NCI-H1092 (cell line): ENCODE measurements at regions not wholly inside any gene's neighbourhood (a gene's known extent, or its start where the extent isn't known, plus 50 kb on each side); places are given as distances from the start of the nearest gene placed in this dataset.
"Not testable (repeated sequence)": the region's sequence is repeated elsewhere in the genome, so short reads cannot be mapped to it uniquely, and the experiment has no call there.

Experiments
- DNase-seq: peaks from one replicate; lab custom pipeline; 2025; lab: John Stamatoyannopoulos, UW

GRCh38 chr3:94331831-94332230 is 269.0 kb downstream of the NSUN3 start:
- no peak for DNase-seq

GRCh38 chr3:94336046-94336753 is 273.3 kb downstream of the NSUN3 start:
- DNase-seq: no peak

DNA sequence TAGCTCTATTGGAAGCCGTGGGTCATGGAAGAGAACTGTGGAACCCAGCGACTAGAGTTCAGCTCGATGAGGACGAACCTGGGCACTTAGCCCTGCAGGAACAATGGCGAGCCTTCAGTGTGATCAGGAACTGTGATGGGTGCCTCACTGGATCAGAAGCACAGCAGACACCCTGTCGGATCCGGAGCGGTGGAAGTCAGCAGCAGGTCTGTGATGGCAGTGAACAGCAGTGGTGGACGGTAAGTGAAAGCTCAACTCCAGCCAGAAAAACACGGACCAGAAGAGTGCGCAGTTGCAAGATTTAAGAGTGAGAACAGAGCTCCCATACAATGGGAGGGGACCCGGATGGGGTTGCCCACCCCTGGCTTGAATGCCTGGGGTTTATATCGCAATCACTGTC is 282.2 kb downstream of the NSUN3 start:
- DNase-seq: no peak

DNA sequence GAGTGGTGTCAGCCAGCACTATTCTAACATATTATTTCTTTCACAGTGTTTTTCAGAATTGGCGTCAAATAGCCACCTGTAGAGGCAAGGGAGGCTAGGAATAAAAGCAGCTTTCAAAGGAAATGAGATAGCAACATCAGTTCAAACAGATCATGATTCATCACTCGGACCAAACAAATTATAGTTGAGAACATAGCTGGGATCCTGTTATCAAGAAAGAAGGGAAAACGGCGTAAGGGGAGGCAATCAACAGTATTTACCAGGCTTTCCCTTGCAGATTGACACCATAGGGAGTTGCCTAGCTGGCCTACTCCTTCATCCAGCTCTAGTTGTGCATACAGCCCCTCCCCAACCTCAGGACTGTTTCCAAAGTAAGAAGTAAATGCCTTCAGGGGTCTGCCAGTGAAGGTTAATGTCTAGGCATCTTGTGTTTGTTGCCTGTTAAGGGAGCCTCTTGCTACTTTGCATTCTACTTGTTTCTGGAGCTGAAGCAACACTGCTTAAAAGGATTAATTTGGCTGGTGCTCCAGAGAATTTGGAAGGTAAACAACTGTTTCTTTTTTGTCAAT is 286.5 kb downstream of the NSUN3 start:
- no peak for DNase-seq

GRCh38 chr3:94356581-94356980 is 293.7 kb downstream of the NSUN3 start:
- DNase-seq: no peak

DNA sequence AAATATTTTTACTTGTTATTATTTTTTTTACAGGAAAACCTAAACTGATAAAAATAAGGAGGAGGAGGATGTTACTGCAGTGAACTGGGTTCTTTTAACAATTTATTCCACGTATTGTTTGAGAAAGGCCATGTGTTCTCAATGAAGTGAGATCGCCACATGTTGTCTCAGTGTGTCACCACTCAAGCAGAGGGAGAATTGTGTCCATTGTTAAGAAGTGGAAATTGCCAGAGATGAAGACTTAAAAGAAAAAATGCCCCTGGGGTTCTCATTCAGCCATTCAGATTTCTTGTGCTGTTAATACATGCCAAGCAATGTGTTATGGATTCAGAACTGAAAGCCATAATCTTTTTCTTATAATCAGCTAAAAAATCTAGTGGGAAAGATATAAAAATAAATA is 297.1 kb downstream of the NSUN3 start:
- no peak for DNase-seq

DNA sequence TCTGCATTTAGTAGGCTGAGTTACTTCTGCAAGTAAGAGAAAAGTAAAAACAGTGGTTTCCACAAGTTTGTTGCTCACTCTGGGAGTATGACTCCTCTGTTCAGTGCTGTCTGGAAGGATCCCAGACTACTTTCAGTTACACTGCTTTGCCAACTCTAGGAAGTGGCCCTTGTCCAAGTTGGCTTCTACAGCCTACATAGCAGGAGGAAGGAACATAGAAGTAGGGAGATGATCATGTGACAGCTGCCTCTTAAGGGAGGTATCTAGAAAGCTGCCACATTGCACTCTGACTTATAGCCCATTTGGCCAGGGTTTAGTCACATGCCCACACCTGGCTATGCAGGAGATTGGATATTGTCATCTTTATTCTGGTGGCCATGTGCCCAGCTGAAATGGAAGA is 298.1 kb downstream of the NSUN3 start:
- no peak for DNase-seq

DNA sequence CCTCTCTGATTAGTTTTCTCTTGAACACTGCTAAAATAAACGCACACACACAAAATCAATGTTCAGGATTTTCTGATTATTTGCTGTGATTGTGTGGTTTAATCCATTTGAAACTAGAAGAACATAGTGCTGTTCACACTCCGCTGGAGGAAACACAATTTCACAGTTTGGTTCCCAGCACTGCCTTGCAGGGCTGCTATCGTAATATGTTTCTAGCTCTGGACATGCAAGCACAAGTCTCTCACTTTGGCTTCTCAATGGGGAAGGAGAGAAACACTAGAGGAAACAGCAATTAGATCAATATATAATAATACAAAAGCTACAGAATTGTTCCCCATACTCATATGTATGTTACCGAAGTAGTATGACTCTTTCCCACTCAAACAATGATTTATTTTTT is 299.5 kb downstream of the NSUN3 start:
- no peak for DNase-seq

DNA sequence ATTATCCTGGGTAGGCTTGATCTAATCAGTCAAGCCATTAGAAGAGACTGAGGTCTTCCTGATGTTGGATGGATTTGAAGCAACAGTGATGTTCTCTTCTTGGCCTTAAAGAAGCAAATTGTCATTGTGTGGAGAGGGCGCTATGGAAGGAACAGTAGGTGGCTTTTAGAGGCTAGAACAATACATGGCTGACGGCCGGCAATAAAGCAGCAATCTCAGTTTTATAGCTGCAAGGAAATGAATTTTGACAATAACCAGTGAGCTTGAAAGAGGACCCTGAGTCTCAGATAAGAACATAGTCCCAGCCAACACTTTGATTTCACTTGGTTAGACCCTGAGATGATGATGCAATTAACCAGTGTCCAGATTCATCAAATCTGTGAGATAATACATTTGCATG is 302.1 kb downstream of the NSUN3 start:
- DNase-seq: no peak

- no peak for DNase-seq
Observed at GRCh38 chr3:94372026-94372425, 309.2 kb downstream of the NSUN3 start.

DNA sequence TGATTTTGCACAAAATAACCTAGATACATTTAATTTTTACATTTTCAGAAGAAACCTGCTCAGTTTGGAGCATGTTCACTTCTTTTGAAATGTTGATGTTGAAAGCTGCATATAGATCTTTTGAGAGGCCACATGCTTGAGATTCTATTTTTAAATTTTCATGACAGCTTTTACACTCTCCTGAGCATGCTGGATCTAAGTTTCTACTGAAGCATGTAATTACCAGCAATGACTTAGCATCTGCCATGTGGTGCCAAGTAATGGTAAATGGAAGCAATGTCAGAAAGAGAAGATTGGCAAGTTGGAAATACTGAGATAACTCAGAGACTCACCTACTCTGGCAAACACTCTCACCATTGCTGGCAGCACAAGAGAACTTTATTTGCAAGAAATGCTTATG is 310.6 kb downstream of the NSUN3 start:
- no peak for DNase-seq

GRCh38 chr3:94374439-94375161 is 311.7 kb downstream of the NSUN3 start:
- no peak for DNase-seq

DNA sequence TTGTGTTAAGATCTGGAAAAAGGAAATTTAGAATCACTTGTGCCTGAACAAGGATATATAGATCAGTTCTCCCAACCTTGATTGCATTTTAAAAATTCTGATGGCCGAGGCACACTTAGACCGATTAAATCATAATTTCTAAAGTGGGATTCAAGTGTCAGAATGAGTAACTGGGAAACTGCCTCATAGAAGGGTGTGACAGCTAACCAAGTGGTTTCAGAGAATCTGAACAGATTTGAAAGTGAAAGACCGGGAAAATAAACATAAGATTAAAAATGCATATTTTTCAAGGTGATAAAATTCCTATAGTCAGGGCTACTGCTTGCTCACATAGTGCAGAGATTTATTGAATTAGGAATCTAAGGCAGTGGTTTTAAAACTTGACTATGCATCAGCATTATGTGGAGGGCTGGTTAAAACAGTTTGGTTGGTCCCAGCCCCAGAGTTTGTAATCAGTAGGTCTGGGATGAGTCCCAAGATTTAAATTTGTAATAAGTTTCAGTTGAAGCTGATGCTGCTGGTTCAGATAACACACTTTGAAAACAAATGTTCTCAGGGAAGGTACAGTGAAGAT is 314.3 kb downstream of the NSUN3 start:
- not testable (repeated sequence) for DNase-seq

DNA sequence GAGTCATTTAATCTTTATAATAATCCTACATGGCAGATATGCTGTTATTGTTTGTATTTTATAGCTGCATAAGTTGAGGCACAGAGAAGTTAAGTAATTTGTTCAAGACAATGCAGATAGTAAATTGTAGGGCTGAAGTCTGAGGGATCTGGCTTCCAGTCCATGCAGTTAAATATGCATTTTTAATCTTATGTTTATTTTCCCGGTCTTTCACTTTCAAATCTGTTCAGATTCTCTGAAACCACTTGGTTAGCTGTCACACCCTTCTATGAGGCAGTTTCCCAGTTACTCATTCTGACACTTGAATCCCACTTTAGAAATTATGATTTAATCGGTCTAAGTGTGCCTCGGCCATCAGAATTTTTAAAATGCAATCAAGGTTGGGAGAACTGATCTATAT is 315.0 kb downstream of the NSUN3 start:
- not testable (repeated sequence) for DNase-seq

DNA sequence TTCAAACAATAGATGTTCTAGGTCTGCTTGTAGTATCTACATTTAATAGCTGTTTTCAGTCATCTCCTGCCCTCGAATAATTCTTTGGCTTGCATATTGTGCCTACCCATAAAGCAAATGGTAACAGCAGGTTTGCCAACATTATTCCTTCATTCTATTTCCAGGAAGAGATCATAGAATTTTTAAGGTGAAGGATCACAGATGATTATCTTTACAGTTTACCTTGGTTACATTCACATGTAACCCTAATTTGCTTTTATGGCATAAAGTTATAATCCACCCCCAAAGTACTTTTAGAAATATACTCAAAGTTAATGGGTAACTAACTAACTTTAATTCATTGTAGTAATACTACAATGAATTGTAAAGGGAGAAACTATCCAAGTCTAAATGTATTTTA is 315.5 kb downstream of the NSUN3 start:
- DNase-seq: no peak

- no peak for DNase-seq
Observed at GRCh38 chr3:94379264-94379663, 316.4 kb downstream of the NSUN3 start.

DNA sequence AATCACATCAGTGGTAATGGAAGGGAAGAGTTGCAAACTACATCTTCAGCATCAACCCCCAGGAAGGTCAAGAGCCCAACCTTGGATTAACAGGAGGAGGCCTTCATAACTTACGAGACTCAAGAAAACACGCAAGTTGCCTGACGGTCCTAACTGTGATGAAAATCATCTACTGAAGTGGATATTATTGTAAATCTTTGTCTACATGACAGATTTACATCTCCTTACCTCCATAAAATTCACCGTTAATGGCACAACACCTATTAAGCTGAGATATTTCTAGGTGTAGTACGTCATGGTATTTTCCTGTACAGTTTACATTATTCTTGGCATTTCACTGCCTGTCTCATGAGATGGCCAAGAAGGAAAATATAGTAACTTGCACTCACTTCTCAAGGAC is 332.0 kb downstream of the NSUN3 start:
- no peak for DNase-seq

- no peak for DNase-seq
Observed at GRCh38 chr3:94395851-94396250, 333.0 kb downstream of the NSUN3 start.

GRCh38 chr3:94398036-94398435 is 335.2 kb downstream of the NSUN3 start:
- DNase-seq: no peak

DNA sequence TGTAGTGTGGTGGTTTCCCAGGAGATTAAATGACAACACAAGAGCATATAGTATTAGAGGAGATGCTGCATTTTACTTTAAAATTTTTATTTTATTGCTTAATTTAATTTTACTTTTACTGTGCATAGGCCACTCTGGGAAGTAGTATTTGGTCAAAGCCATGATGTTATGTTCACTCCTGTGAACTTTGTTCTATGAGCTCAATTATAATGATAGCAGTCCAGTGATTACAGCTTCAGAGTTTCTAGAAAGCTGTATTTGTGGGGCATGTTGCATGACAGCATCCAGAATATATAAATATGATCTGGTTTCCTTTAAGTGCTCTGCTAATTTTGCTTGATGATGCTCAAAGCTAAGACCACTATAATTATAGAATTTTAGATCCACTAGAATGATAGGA is 338.6 kb downstream of the NSUN3 start:
- DNase-seq: no peak

DNA sequence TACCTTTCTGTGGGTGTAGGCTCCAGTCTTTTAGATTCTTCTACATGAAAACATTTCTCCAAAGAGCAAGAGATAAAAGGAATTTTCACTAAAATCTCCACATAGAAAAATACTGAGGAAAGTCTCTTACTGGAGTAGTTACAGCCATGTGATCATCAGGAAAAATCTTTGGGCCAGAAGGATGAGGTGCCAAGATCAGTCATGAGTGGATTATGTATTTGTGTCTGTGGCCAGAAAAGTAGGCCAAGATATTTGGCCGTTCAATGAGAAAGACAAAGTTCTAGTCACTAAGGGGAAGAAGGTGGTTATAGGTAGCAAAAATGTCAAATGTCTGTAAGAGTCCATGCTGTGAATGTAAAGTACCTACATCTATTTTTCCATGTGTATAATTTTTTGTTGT is 339.3 kb downstream of the NSUN3 start:
- DNase-seq: no peak

DNA sequence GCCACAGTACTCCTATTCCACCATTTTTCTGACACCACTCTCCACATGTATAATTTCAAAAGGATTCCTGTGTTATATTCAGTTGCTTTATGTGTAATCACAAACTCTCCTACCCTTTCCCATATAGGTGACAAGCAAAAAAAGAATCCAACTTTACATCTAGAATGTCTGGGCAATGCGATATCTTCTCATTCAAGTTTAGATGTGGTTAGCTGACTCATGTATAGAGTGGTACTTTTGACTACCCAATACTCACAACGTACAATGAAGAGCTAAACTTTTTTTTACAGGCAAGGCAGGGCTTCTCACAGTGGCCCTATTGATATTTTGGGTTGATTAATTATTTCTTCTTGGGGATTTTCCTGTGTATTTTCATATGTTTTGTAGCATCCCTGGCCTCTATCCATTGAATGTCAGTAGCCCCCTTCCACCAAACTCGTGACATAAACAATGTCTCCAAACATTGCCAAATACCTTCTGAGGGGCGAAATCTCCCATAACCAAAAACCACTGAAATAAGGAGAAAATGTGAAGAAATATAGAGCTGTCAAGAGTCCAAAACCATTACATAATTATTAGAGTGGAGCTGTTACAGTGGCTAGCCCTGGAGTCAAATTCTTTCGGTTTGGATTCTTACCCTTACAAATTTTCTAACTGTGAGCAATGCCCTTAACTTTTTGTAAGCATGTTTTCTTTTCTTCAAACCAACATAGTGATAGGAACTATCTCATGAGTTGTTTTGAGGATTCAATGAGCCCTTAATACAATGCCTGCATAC is 342.6 kb downstream of the NSUN3 start:
- DNase-seq: no peak
